A549 (cell line): ENCODE measurements at regions not wholly inside any gene's neighbourhood (a gene's known extent, or its start where the extent isn't known, plus 50 kb on each side); places are given as distances from the start of the nearest gene placed in this dataset.

Experiments
- ATAC-seq, 2 experiments: fragments of 200-7000 bp in 1 of 2; fragments of >200 bp in 1 of 2; cut with Nextera tagmentation in 1 of 2; cut with Tn5 transposase in 1 of 2; 3 replicates each; pipeline versions ENCODE4 v1.8.0 to v1.9.1; 2018 to 2020; ENCODE audit warnings: mild to moderate bottlenecking in 1 of 2, moderate library complexity in 1 of 2
- CTCF ChIA-PET: fragments of 300-600 bp; sonication (Branson Sonifier 250); formaldehyde crosslinking; extraction: SDS; loops from one replicate; lab custom pipeline; 2021; ENCODE audit warnings: antibody characterized with exemption, inconsistent platforms; lab: Yijun Ruan, JAX
- POLR2A ChIA-PET: fragments of 350-600 bp; formaldehyde crosslinking; extraction: SDS; loops from one replicate; lab custom pipeline; 2021; ENCODE audit warnings: antibody characterized with exemption, inconsistent platforms; lab: Yijun Ruan, JAX
- DNase-seq, 2 experiments: peaks; one replicate each; pipeline versions ENCODE4 v3.0.0 to v3.0.0-alpha.2; 2011 to 2016; ENCODE audit warnings: low read depth in 1 of 2, low spot score in 1 of 2
- FAIRE-seq: peaks from 2 replicates; lab custom pipeline; 2011; peaks lifted over from hg19 to GRCh38; lab: Jason Lieb, UNC
- H3K27ac ChIP-seq, 2 experiments: fragments of >200 bp; sonication (Bioruptor Twin); formaldehyde crosslinking; 3 replicates each; pipeline ENCODE4 v1.5.1; 2016 to 2017
- H3K4me1 ChIP-seq: fragments of >200 bp; sonication (Bioruptor Twin); formaldehyde crosslinking; 3 replicates; pipeline ENCODE4 v1.6.1; 2016
- H3K4me2 ChIP-seq: fragments of >200 bp; sonication (Bioruptor Twin); formaldehyde crosslinking; 3 replicates; pipeline ENCODE4 v1.6.1; 2016
- H3K4me3 ChIP-seq: fragments of >200 bp; sonication (Bioruptor Twin); formaldehyde crosslinking; 3 replicates; pipeline ENCODE4 v1.5.1; 2016
- H3K9me3 ChIP-seq: fragments of >200 bp; sonication (Bioruptor Twin); formaldehyde crosslinking; 3 replicates; pipeline ENCODE4 v1.6.1; 2016
- BHLHE40 ChIP-seq: IDR thresholded peaks from 2 replicates; pipeline ENCODE4 v1.6.1; 2012; ENCODE audit warnings: low read depth, low read length, inconsistent platforms
- CHD4 ChIP-seq: fragments of 200-600 bp; sonication (generic); IDR thresholded peaks from 2 replicates; pipeline ENCODE4 v1.6.1; 2016; ENCODE audit warnings: antibody characterized with exemption, mild to moderate bottlenecking, borderline replicate concordance
- EHMT2 ChIP-seq: fragments of 200-600 bp; sonication (generic); IDR thresholded peaks from 2 replicates; pipeline ENCODE4 v1.6.1; 2016; ENCODE audit warnings: antibody characterized with exemption, low read depth, mild to moderate bottlenecking, moderate library complexity
- GATA3 ChIP-seq: IDR thresholded peaks from 2 replicates; pipeline ENCODE4 v1.6.1; 2012; ENCODE audit warnings: borderline replicate concordance
- HDAC2 ChIP-seq: fragments of 200-600 bp; sonication (generic); IDR thresholded peaks from 2 replicates; pipeline ENCODE4 v1.6.1; 2016
- HEYL ChIP-seq: fragments of 250-450 bp; sonication (Bioruptor Pico); IDR thresholded peaks from 2 replicates; pipeline ENCODE4 v1.8.0; 2021; ENCODE audit warnings: mild to moderate bottlenecking, moderate library complexity
- KDM1A ChIP-seq: fragments of 200-600 bp; sonication (generic); IDR thresholded peaks from 2 replicates; pipeline ENCODE4 v1.6.1; 2016; ENCODE audit warnings: low read depth, mild to moderate bottlenecking
- MAZ ChIP-seq: fragments of 150-350 bp; IDR thresholded peaks from 2 replicates; pipeline ENCODE4 v1.6.1; 2014; ENCODE audit warnings: antibody characterized with exemption, low read depth, low read length, borderline replicate concordance
- NFE2L2 ChIP-seq: fragments of 150-350 bp; conservative IDR thresholded peaks from 2 replicates; pipeline ENCODE4 v1.6.1; 2014; ENCODE audit warnings: low read length
- NR3C1 ChIP-seq: fragments of >200 bp; sonication (Bioruptor Twin); formaldehyde crosslinking; IDR thresholded peaks from 3 replicates; pipeline ENCODE4 v1.6.1; 2017
- POLR2A ChIP-seq: IDR thresholded peaks from 2 replicates; pipeline ENCODE4 v1.6.1; 2012; ENCODE audit warnings: mild to moderate bottlenecking, low read length
- RAD21 ChIP-seq, 2 experiments: fragments of >200 bp in 1 of 2; sonication (Bioruptor Twin) in 1 of 2; formaldehyde crosslinking in 1 of 2; IDR thresholded peaks in 1 of 2; conservative IDR thresholded peaks in 1 of 2; 2 replicates in 1 of 2; 3 replicates in 1 of 2; pipeline ENCODE4 v1.6.1; 2012 to 2018; ENCODE audit warnings: inconsistent platforms in 1 of 2
- RCOR1 ChIP-seq: fragments of 150-350 bp; IDR thresholded peaks from 2 replicates; pipeline ENCODE4 v1.6.1; 2014; ENCODE audit warnings: antibody characterized with exemption, low read length, low read depth
- SMC3 ChIP-seq: fragments of >200 bp; sonication (Bioruptor Twin); formaldehyde crosslinking; IDR thresholded peaks from 3 replicates; pipeline ENCODE4 v1.6.1; 2018; ENCODE audit warnings: inconsistent platforms
- TFCP2L1 ChIP-seq: fragments of 250-450 bp; sonication (Bioruptor Pico); IDR thresholded peaks from 2 replicates; pipeline ENCODE4 v1.5.0; 2021; ENCODE audit warnings: mild to moderate bottlenecking
- ZFP36 ChIP-seq: fragments of 450-650 bp; IDR thresholded peaks from 2 replicates; pipeline ENCODE4 v1.6.1; 2014; ENCODE audit warnings: borderline replicate concordance; ENCODE audit not compliant: partially characterized antibody
- ZSCAN20 ChIP-seq: fragments of 250-450 bp; sonication (Bioruptor Pico); IDR thresholded peaks from 2 replicates; pipeline ENCODE4 v1.8.0; 2022; ENCODE audit warnings: mild to moderate bottlenecking, moderate library complexity
- WGBS: methylation state at CpG from one replicate; pipeline ENCODE4 v1.1.6; 2017; ENCODE audit errors: missing lambda C conversion rate; 5-methylcytosine and 5-hydroxymethylcytosine counted together
- TF ChIP-seq, protein P1 (sequence below): IDR thresholded peaks from 2 replicates; pipeline ENCODE4 v1.6.1; 2012; ENCODE audit warnings: low read depth, borderline replicate concordance
- TF ChIP-seq, protein P2 (sequence below): fragments of >200 bp; sonication (Bioruptor Twin); formaldehyde crosslinking; IDR thresholded peaks from 3 replicates; pipeline ENCODE4 v1.6.1; 2016
- TF ChIP-seq, protein P3 (sequence below): fragments of 150-350 bp; IDR thresholded peaks from 2 replicates; pipeline ENCODE4 v1.6.1; 2014; ENCODE audit warnings: low read depth, mild to moderate bottlenecking, low read length
- TF ChIP-seq, protein P4 (sequence below): IDR thresholded peaks from 2 replicates; pipeline ENCODE4 v1.6.1; 2012
- TF ChIP-seq, protein P5 (sequence below): IDR thresholded peaks from 2 replicates; pipeline ENCODE4 v1.6.1; 2012
- TF ChIP-seq, protein P6 (sequence below): fragments of >200 bp; sonication (Bioruptor Twin); formaldehyde crosslinking; IDR thresholded peaks from 3 replicates; pipeline ENCODE4 v1.5.1; 2016

DNA sequence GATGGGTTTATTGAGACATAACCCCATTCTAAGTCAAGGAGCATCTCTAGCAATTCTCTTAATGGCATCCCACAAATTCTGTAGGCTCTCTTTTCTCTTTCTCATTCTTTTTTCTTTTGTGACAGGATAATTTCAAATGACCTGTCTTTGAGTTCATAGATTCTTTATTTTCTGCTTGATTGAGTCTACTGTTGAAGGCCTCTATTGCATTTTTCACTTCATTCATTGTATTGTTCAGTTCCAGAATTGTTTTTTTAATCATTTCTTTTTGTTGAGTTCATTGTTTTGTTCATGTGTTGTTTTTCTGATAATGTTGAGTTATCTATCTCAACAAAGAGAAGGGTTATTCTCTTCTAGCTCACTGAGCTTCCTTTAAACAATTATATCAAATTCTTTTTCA lies 144.7 kb upstream of the IL12B start:
- TF ChIP-seq ZSCAN20 (CRISPR knock-in tag) (no peak), NR3C1 (no peak), GATA3 (no peak), TFCP2L1 (CRISPR knock-in tag) (no peak)
- TF ChIP-seq, protein P1, sequence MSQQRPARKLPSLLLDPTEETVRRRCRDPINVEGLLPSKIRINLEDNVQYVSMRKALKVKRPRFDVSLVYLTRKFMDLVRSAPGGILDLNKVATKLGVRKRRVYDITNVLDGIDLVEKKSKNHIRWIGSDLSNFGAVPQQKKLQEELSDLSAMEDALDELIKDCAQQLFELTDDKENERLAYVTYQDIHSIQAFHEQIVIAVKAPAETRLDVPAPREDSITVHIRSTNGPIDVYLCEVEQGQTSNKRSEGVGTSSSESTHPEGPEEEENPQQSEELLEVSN, result no peak
- no peak overlapping the region for H3K4me2 ChIP-seq
- CTCF ChIA-PET, result interaction anchor here (0.8 to 1.4 kb wide), 2 partner anchors 10 to 437 kb away, joined by 3 to 4 read pairs; no protein-coding TSS in a partner anchor
- H3K4me3 ChIP-seq, result no peak overlapping the region
- H3K27ac ChIP-seq, result no peak overlapping the region
- no peak for DNase-seq
- ATAC-seq, result no peak
- POLR2A ChIA-PET, result no interaction called here
- H3K4me1 ChIP-seq, result no peaks in the 10 kb centered on the region
- FAIRE-seq, result peak; percentile 59
- H3K9me3 ChIP-seq, result peaks cover 12% of the 10 kb centered on the region; the same call in 2 of the 3 replicates

DNA sequence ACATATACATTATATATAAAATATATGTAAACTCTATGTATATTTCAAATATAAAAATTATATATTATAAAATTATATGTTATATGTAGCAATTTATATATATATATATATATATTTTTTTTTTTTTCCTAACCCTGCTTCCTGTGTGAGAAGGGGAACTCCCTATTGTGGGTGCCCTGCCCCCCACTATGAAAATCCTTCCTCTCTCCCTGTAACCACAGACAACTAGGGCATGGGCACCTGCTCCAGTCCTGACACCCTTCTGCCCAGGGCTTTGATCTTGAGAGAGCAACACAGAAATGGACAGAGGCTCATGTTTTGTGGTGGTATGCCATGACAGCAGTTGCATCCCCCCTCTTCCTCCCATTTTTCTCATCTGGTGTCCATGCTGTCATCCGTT lies 148.7 kb upstream of the IL12B start:
- WGBS, result 78% methylated on average over 1 of the region's 1 CpG
- H3K4me2 ChIP-seq, result no peak overlapping the region
- H3K9me3 ChIP-seq, result peaks cover 12% of the 10 kb centered on the region; the same call in 2 of the 3 replicates
- no peak for TF ChIP-seq TFCP2L1 (CRISPR knock-in tag)
- TF ChIP-seq MAZ, result no peak
- TF ChIP-seq, protein P2, sequence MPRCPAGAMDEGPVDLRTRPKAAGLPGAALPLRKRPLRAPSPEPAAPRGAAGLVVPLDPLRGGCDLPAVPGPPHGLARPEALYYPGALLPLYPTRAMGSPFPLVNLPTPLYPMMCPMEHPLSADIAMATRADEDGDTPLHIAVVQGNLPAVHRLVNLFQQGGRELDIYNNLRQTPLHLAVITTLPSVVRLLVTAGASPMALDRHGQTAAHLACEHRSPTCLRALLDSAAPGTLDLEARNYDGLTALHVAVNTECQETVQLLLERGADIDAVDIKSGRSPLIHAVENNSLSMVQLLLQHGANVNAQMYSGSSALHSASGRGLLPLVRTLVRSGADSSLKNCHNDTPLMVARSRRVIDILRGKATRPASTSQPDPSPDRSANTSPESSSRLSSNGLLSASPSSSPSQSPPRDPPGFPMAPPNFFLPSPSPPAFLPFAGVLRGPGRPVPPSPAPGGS, result no peak
- no peak for TF ChIP-seq NFE2L2
- TF ChIP-seq HEYL (CRISPR knock-in tag), result no peak
- TF ChIP-seq RAD21 (conservative IDR thresholded peaks at IDR 0.05 in 1 of 2, IDR thresholded peaks at IDR 0.05 in 1 of 2), result no peak
- no peak for TF ChIP-seq POLR2A
- TF ChIP-seq CHD4, result no peak
- no peak for TF ChIP-seq ZFP36
- no peak for TF ChIP-seq SMC3
- no peak for TF ChIP-seq RCOR1
- no peak for TF ChIP-seq NR3C1
- no peak for TF ChIP-seq HDAC2
- TF ChIP-seq, protein P3, sequence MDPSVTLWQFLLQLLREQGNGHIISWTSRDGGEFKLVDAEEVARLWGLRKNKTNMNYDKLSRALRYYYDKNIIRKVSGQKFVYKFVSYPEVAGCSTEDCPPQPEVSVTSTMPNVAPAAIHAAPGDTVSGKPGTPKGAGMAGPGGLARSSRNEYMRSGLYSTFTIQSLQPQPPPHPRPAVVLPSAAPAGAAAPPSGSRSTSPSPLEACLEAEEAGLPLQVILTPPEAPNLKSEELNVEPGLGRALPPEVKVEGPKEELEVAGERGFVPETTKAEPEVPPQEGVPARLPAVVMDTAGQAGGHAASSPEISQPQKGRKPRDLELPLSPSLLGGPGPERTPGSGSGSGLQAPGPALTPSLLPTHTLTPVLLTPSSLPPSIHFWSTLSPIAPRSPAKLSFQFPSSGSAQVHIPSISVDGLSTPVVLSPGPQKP, result no peak
- TF ChIP-seq, protein P4, sequence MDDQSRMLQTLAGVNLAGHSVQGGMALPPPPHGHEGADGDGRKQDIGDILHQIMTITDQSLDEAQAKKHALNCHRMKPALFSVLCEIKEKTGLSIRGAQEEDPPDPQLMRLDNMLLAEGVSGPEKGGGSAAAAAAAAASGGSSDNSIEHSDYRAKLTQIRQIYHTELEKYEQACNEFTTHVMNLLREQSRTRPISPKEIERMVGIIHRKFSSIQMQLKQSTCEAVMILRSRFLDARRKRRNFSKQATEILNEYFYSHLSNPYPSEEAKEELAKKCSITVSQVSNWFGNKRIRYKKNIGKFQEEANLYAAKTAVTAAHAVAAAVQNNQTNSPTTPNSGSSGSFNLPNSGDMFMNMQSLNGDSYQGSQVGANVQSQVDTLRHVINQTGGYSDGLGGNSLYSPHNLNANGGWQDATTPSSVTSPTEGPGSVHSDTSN, result no peak
- no peak for TF ChIP-seq BHLHE40
- TF ChIP-seq, protein P5, sequence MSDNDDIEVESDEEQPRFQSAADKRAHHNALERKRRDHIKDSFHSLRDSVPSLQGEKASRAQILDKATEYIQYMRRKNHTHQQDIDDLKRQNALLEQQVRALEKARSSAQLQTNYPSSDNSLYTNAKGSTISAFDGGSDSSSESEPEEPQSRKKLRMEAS, result no peak
- no peak for ATAC-seq
- H3K4me1 ChIP-seq, result no peaks in the 10 kb centered on the region
- CTCF ChIA-PET, result interaction anchor here (1.6 kb wide), 1 partner anchor 34 kb away, joined by 5 read pairs; no protein-coding TSS in a partner anchor
- POLR2A ChIA-PET, result no interaction called here
- FAIRE-seq, result no peak
- no peak overlapping the region for H3K4me3 ChIP-seq
- no peak overlapping the region for H3K27ac ChIP-seq
- no peak for DNase-seq

DNA sequence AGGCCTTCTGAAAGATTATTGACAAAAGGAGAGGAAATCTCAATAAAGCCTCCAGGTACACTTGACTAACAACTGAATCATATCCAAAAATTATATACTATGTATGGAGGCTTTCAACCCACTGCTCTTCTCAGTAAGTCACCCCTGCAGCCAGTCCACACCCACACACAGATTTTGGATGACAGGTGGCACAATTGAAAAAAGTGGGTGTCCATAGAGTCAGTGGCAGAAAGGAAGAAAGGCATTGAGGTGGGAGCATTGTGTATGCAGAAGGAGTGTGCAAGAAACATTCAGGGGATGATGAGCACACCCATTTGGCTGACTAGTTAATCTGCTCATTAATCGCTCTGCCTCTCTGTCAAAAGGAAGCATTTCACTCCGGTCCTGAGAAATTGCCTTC lies 150.6 kb upstream of the IL12B start:
- ATAC-seq (no peak), FAIRE-seq (no peak), DNase-seq (no peak)
- ChIA-PET POLR2A (no interaction called here), CTCF (no interaction called here)
- no peaks in the 10 kb centered on the region for H3K9me3 ChIP-seq
- H3K4me3 ChIP-seq, result no peak overlapping the region
- TF ChIP-seq, protein P6, sequence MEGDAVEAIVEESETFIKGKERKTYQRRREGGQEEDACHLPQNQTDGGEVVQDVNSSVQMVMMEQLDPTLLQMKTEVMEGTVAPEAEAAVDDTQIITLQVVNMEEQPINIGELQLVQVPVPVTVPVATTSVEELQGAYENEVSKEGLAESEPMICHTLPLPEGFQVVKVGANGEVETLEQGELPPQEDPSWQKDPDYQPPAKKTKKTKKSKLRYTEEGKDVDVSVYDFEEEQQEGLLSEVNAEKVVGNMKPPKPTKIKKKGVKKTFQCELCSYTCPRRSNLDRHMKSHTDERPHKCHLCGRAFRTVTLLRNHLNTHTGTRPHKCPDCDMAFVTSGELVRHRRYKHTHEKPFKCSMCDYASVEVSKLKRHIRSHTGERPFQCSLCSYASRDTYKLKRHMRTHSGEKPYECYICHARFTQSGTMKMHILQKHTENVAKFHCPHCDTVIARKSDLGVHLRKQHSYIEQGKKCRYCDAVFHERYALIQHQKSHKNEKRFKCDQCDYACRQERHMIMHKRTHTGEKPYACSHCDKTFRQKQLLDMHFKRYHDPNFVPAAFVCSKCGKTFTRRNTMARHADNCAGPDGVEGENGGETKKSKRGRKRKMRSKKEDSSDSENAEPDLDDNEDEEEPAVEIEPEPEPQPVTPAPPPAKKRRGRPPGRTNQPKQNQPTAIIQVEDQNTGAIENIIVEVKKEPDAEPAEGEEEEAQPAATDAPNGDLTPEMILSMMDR, result no peak
- no peak for TF ChIP-seq KDM1A
- TF ChIP-seq SMC3, result no peak
- no peak for TF ChIP-seq EHMT2
- TF ChIP-seq TFCP2L1 (CRISPR knock-in tag), result no peak
- TF ChIP-seq, protein P5, result no peak
- TF ChIP-seq, protein P2, result no peak
- H3K4me1 ChIP-seq, result no peaks in the 10 kb centered on the region
- H3K27ac ChIP-seq, result no peak overlapping the region
- WGBS, result 94% methylated on average over 2 of the region's 2 CpGs
- no peak overlapping the region for H3K4me2 ChIP-seq
